Epidermal melanocyte (primary cell): ENCODE measurements at regions not wholly inside any gene's neighbourhood (a gene's known extent, or its start where the extent isn't known, plus 50 kb on each side); places are given as distances from the start of the nearest gene placed in this dataset.

Source experiments
- DNase-seq: peaks from one replicate; pipeline ENCODE4 v3.0.0; 2011; ENCODE audit warnings: low spot score; ENCODE audit not compliant: insufficient read length

- DNase-seq = no peak
Observed at GRCh38 chr13:107421951-107422350, 793.4 kb downstream of the LIG4 start.

GRCh38 chr13:107421028-107421427 lies 794.3 kb downstream of the LIG4 start:
- DNase-seq = no peak

GRCh38 chr13:107413005-107413404 lies 802.3 kb downstream of the LIG4 start:
- no peak for DNase-seq

- DNase-seq = no peak
Observed at GRCh38 chr13:107407074-107407473, 808.3 kb downstream of the LIG4 start.

GRCh38 chr13:107395927-107396662 lies 819.2 kb downstream of the LIG4 start:
- DNase-seq = no peak

- no peak for DNase-seq
Observed at GRCh38 chr13:107392205-107392604, 823.1 kb downstream of the LIG4 start.

- no peak for DNase-seq
Observed at GRCh38 chr13:107387525-107387924, 819.6 kb upstream of the ARGLU1 start.

GRCh38 chr13:107379407-107380155 lies 811.6 kb upstream of the ARGLU1 start:
- no peak for DNase-seq

GRCh38 chr13:107376341-107377125 lies 808.6 kb upstream of the ARGLU1 start:
- no peak for DNase-seq

GRCh38 chr13:107375701-107376340 lies 807.9 kb upstream of the ARGLU1 start:
- DNase-seq = no peak

- no peak for DNase-seq
Observed at GRCh38 chr13:107374038-107374437, 806.1 kb upstream of the ARGLU1 start.

- DNase-seq = no peak
Observed at GRCh38 chr13:107373551-107373950, 805.6 kb upstream of the ARGLU1 start.

- no peak for DNase-seq
Observed at GRCh38 chr13:107370015-107370785, 802.3 kb upstream of the ARGLU1 start.

GRCh38 chr13:107367258-107367657 lies 799.3 kb upstream of the ARGLU1 start:
- no peak for DNase-seq

- no peak for DNase-seq
Observed at GRCh38 chr13:107365466-107366215, 797.7 kb upstream of the ARGLU1 start.

GRCh38 chr13:107364658-107365057 lies 796.7 kb upstream of the ARGLU1 start:
- DNase-seq = no peak

- no peak for DNase-seq
Observed at GRCh38 chr13:107361666-107362065, 793.7 kb upstream of the ARGLU1 start.

- no peak for DNase-seq
Observed at GRCh38 chr13:107360010-107360409, 792.1 kb upstream of the ARGLU1 start.

GRCh38 chr13:107358866-107359265 lies 790.9 kb upstream of the ARGLU1 start:
- DNase-seq = no peak

GRCh38 chr13:107351305-107351704 lies 783.4 kb upstream of the ARGLU1 start:
- no peak for DNase-seq
